Neuronal stem cell (in vitro differentiated cells): ENCODE measurements at regions not wholly inside any gene's neighbourhood (a gene's known extent, or its start where the extent isn't known, plus 50 kb on each side); places are given as distances from the start of the nearest gene placed in this dataset.

ENCODE experiments used
- DNase-seq: peaks from one replicate; pipeline ENCODE4 v3.0.0-alpha.2; 2013; ENCODE audit warnings: low spot score
- H2AFZ ChIP-seq: one replicate; pipeline ENCODE4 v1.6.1; 2013; ENCODE audit warnings: mild to moderate bottlenecking, low read length, inconsistent platforms
- H2AK5ac ChIP-seq: 2 replicates; pipeline ENCODE4 v1.6.1; 2013; ENCODE audit warnings: low read depth, mild to moderate bottlenecking, inconsistent platforms, low read length, moderate library complexity, mixed read lengths
- H2BK120ac ChIP-seq: 2 replicates; pipeline ENCODE4 v1.6.1; 2013; ENCODE audit warnings: low read depth, mild to moderate bottlenecking, inconsistent platforms, low read length, moderate library complexity, mixed read lengths
- H2BK12ac ChIP-seq: one replicate; pipeline ENCODE4 v1.6.1; 2013; ENCODE audit warnings: low read length, inconsistent platforms
- H2BK15ac ChIP-seq: 2 replicates; pipeline ENCODE4 v1.6.1; 2013; ENCODE audit warnings: mild to moderate bottlenecking, low read length, inconsistent platforms, mixed read lengths
- H2BK5ac ChIP-seq: one replicate; pipeline ENCODE4 v1.6.1; 2013; ENCODE audit warnings: inconsistent platforms, mild to moderate bottlenecking, low read length, moderate library complexity
- H3K14ac ChIP-seq: one replicate; pipeline ENCODE4 v1.6.1; 2013; ENCODE audit warnings: low read length, inconsistent platforms
- H3K18ac ChIP-seq: 2 replicates; pipeline ENCODE4 v1.6.1; 2013; ENCODE audit warnings: low read length, inconsistent platforms
- H3K23ac ChIP-seq: 2 replicates; pipeline ENCODE4 v1.6.1; 2013; ENCODE audit warnings: low read depth, mild to moderate bottlenecking, mixed read lengths, low read length, inconsistent platforms; ENCODE audit not compliant: poor library complexity
- H3K27ac ChIP-seq: replicated peaks from 3 replicates; pipeline ENCODE4 v1.5.1; 2013; ENCODE audit warnings: low read length, inconsistent platforms
- H3K27me3 ChIP-seq, 3 experiments: 2 replicates each; pipeline ENCODE4 v1.6.1; 2013; ENCODE audit warnings: low read length in 3 of 3, mild to moderate bottlenecking in 2 of 3, inconsistent platforms in 1 of 3, low read depth in 1 of 3, mixed read lengths in 1 of 3, moderate library complexity in 1 of 3; ENCODE audit not compliant: control insufficient read depth in 3 of 3, insufficient read depth in 3 of 3
- H3K36me3 ChIP-seq, 2 donors: replicated peaks in 1 of 2; 2 replicates each; pipeline ENCODE4 v1.6.1; 2013; ENCODE audit warnings: low read length in 2 of 2; ENCODE audit not compliant: control insufficient read depth in 2 of 2, insufficient read depth in 2 of 2
- H3K4ac ChIP-seq: 2 replicates; pipeline ENCODE4 v1.6.1; 2013; ENCODE audit warnings: inconsistent platforms, mild to moderate bottlenecking, low read length, moderate library complexity
- H3K4me1 ChIP-seq, 2 donors: 1 replicate in 1 of 2; 2 replicates in 1 of 2; pipeline ENCODE4 v1.6.1; 2013; ENCODE audit warnings: low read length in 2 of 2, low read depth in 1 of 2; ENCODE audit not compliant: control insufficient read depth in 2 of 2, insufficient read depth in 1 of 2
- H3K4me2 ChIP-seq: one replicate; pipeline ENCODE4 v1.6.1; 2013; ENCODE audit warnings: mild to moderate bottlenecking, low read length, inconsistent platforms; ENCODE audit not compliant: insufficient read depth, poor library complexity, severe bottlenecking
- H3K4me3 ChIP-seq, 2 donors: 2 replicates each; pipeline ENCODE4 v1.5.1; 2013; ENCODE audit warnings: low read length in 2 of 2, mild to moderate bottlenecking in 2 of 2, inconsistent platforms in 1 of 2, moderate library complexity in 1 of 2
- H3K79me1 ChIP-seq: one replicate; pipeline ENCODE4 v1.6.1; 2013; ENCODE audit warnings: low read depth, mild to moderate bottlenecking, inconsistent platforms, low read length, moderate library complexity
- H3K9ac ChIP-seq: one replicate; pipeline ENCODE4 v1.6.1; 2013; ENCODE audit warnings: mild to moderate bottlenecking, low read depth, low read length, inconsistent platforms; ENCODE audit not compliant: poor library complexity
- H3K9me3 ChIP-seq, 2 donors: replicated peaks in 1 of 2; 2 replicates each; pipeline versions ENCODE3 to v1.6.1; 2013; ENCODE audit warnings: low read length in 2 of 2, mild to moderate bottlenecking in 2 of 2, inconsistent platforms in 1 of 2, low read depth in 1 of 2, mixed read lengths in 1 of 2, moderate library complexity in 1 of 2; ENCODE audit not compliant: control insufficient read depth in 2 of 2, insufficient read depth in 1 of 2
- H4K8ac ChIP-seq: one replicate; pipeline ENCODE4 v1.6.1; 2013; ENCODE audit warnings: low read depth, mild to moderate bottlenecking, inconsistent platforms, low read length, moderate library complexity
- H4K91ac ChIP-seq: one replicate; pipeline ENCODE4 v1.6.1; 2013; ENCODE audit warnings: low read length, low read depth, mild to moderate bottlenecking, inconsistent platforms; ENCODE audit not compliant: poor library complexity
- WGBS, 2 donors: extraction: QIAGEN DNeasy Blood & Tissue Kit; methylation state at CpG; one replicate each; pipeline ENCODE4 v1.1.7; 2013; ENCODE audit warnings: missing lambda C conversion rate in 2 of 2, mixed read lengths in 1 of 2; ENCODE audit not compliant: insufficient read length in 2 of 2, insufficient replicate concordance in 1 of 2; ENCODE audit errors: extremely low coverage in 2 of 2; 5-methylcytosine and 5-hydroxymethylcytosine counted together

GRCh38 chr14:100012478-100013327 is 52.5 kb upstream of the EVL start:
- H3K9ac ChIP-seq: no peak overlapping the region
- no peak overlapping the region for H3K4me2 ChIP-seq
- no peak overlapping the region for H2BK5ac ChIP-seq
- H2BK12ac ChIP-seq: no peak overlapping the region
- no peaks in the 10 kb centered on the region for H3K79me1 ChIP-seq
- no peak overlapping the region for H4K8ac ChIP-seq
- peaks cover 2 to 10% of the 10 kb centered on the region in 2 donors for H3K36me3 ChIP-seq
- no CpG with 5 or more reads among the region's 2 CpGs for WGBS, 2 donors
- no peak overlapping the region for H2BK120ac ChIP-seq
- H2AK5ac ChIP-seq: no peak overlapping the region
- H4K91ac ChIP-seq: no peak overlapping the region
- H3K4ac ChIP-seq: no peak overlapping the region
- no peak overlapping the region for H3K18ac ChIP-seq
- H3K27ac ChIP-seq: no peak overlapping the region
- no peaks in the 10 kb centered on the region for H3K4me1 ChIP-seq
- H2AFZ ChIP-seq: no peak overlapping the region
- no peak overlapping the region for H3K14ac ChIP-seq
- H2BK15ac ChIP-seq: no peak overlapping the region
- H3K27me3 ChIP-seq: peaks cover 0 to 1% (median 0%) of the 10 kb centered on the region in 3 experiments
- no peak overlapping the region for H3K23ac ChIP-seq
- DNase-seq: no peak
- peaks cover 0 to 21% of the 10 kb centered on the region in 2 donors for H3K9me3 ChIP-seq
- no peak overlapping the region for H3K4me3 ChIP-seq

GRCh38 chr14:100015251-100015655 is 50.0 kb upstream of the EVL start:
- H3K18ac ChIP-seq: no peak overlapping the region
- H3K4me1 ChIP-seq: peaks cover 18 to 21% of the 10 kb centered on the region in 2 donors
- H3K9me3 ChIP-seq: peaks cover 0 to 21% of the 10 kb centered on the region in 2 donors
- no peak overlapping the region for H3K4ac ChIP-seq
- no peak overlapping the region for H4K8ac ChIP-seq
- no peak overlapping the region for H3K4me3 ChIP-seq
- WGBS, 2 donors: no CpG with 5 or more reads among the region's 9 CpGs
- no peak overlapping the region for H2BK5ac ChIP-seq
- no peak overlapping the region for H2BK120ac ChIP-seq
- H3K27me3 ChIP-seq: peaks cover 0 to 1% (median 0%) of the 10 kb centered on the region in 3 experiments
- no peak overlapping the region for H2AFZ ChIP-seq
- H3K14ac ChIP-seq: no peak overlapping the region
- no peak overlapping the region for H3K9ac ChIP-seq
- no peak overlapping the region for H3K4me2 ChIP-seq
- H2BK12ac ChIP-seq: no peak overlapping the region
- H3K27ac ChIP-seq: no peak overlapping the region
- H4K91ac ChIP-seq: no peak overlapping the region
- peaks cover 2 to 10% of the 10 kb centered on the region in 2 donors for H3K36me3 ChIP-seq
- no peaks in the 10 kb centered on the region for H3K79me1 ChIP-seq
- H2AK5ac ChIP-seq: no peak overlapping the region
- H3K23ac ChIP-seq: no peak overlapping the region
- DNase-seq: no peak
- no peak overlapping the region for H2BK15ac ChIP-seq
